ENCODE measurements at regions not wholly inside any gene's neighbourhood (a gene's known extent, or its start where the extent isn't known, plus 50 kb on each side); places are given as distances from the start of the nearest gene placed in this dataset.

DNA sequence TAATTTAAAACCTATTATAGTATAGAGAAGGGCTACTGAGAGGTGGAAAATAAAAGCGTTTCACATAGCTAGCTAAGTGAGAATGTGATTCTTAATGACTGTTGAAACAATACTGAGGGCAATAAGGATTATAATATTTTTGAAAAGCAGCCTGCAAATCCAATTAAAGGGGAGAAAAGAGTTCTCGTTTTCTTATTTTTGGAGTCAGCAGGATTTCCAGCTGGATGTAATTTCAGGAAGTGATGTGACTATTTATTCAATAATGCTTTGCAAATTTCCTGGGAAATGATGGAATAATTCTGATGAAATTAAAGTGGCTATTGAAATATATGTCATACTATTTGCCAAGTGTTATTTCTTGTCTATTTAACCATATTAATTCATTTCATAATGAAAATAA, 279.1 kb downstream of the AEBP2 start:
- Histone ChIP-seq H3K9me3 (ENCODE audit: control insufficient read depth, insufficient read depth, low read length) (no peaks in the 10 kb centered on the region), H3K27me3 (ENCODE audit: control insufficient read depth, insufficient read depth, low read length) (no peaks in the 10 kb centered on the region), H3K4me3 (ENCODE audit: low read depth, low read length) (no peak overlapping the region), H3K27ac (ENCODE audit: low read depth, low read length) (no peak overlapping the region)
- POLR2A ChIA-PET, result no interaction called here
- TF ChIP-seq, protein P1, sequence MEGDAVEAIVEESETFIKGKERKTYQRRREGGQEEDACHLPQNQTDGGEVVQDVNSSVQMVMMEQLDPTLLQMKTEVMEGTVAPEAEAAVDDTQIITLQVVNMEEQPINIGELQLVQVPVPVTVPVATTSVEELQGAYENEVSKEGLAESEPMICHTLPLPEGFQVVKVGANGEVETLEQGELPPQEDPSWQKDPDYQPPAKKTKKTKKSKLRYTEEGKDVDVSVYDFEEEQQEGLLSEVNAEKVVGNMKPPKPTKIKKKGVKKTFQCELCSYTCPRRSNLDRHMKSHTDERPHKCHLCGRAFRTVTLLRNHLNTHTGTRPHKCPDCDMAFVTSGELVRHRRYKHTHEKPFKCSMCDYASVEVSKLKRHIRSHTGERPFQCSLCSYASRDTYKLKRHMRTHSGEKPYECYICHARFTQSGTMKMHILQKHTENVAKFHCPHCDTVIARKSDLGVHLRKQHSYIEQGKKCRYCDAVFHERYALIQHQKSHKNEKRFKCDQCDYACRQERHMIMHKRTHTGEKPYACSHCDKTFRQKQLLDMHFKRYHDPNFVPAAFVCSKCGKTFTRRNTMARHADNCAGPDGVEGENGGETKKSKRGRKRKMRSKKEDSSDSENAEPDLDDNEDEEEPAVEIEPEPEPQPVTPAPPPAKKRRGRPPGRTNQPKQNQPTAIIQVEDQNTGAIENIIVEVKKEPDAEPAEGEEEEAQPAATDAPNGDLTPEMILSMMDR (IDR thresholded peaks at IDR 0.05; ENCODE audit: low read depth, low read length), result no peak
- CTCF ChIA-PET, result interaction anchor here (1.0 kb wide), 1 partner anchor 21 kb away, joined by 3 read pairs; no protein-coding TSS in a partner anchor
- DNase-seq (ENCODE audit: low read depth, low spot score), result no peak

DNA sequence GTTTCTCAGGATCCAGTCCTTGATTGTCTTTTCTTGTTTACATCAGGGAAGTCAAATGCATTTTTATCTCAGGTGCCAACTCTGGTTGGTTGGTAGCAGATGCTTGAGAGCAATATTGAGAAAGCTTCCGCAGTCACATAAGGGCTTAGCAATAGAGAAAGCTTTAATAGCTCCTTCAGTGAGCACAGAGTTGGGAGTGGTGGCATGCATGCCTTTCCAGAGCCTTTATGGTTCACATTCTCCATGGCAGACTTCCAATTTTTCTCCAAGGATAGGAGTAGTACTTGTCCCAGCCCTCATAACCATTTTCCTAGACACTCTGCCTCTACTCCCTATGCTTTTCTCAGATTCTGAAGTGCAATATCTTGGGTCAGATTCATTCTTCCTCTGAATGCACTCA, 280.4 kb downstream of the AEBP2 start:
- Histone ChIP-seq H3K4me3 (ENCODE audit: low read depth, low read length) (no peak overlapping the region), H3K27me3 (ENCODE audit: control insufficient read depth, insufficient read depth, low read length) (no peaks in the 10 kb centered on the region), H3K27ac (ENCODE audit: low read depth, low read length) (no peak overlapping the region), H3K9me3 (ENCODE audit: control insufficient read depth, insufficient read depth, low read length) (no peaks in the 10 kb centered on the region)
- no peak for DNase-seq (ENCODE audit: low read depth, low spot score)
- POLR2A ChIA-PET, result no interaction called here
- CTCF ChIA-PET, result no interaction called here
- TF ChIP-seq, protein P1 (IDR thresholded peaks at IDR 0.05; ENCODE audit: low read depth, low read length), result no peak

DNA sequence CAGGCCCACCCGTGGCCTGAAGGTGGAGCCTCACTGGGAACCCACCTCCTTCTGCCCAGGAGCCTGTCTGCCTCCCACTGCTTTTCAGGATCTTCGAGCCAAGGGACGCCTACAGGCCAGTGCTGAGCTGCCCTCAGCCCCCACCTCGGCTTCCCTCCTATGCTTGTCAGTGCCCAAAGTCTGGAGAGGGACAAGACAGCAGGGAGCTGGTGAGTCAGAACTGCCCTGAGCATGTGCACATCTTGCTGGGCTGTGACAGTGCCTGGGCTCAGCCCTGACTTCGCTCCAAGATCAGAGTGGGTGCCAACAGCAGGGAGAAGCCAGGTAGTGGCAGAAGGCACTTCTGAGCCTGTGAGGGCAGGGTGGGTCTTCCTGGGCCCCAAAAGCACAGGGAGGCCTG, 286.8 kb downstream of the AEBP2 start:
- TF ChIP-seq, protein P1 (IDR thresholded peaks at IDR 0.05; ENCODE audit: low read depth, low read length), result no peak
- CTCF ChIA-PET, result interaction anchor here (3.7 kb wide), 1 partner anchor 13 kb away, joined by 20 read pairs; no protein-coding TSS in a partner anchor
- peaks cover 20% of the 10 kb centered on the region for H3K9me3 ChIP-seq (ENCODE audit: control insufficient read depth, insufficient read depth, low read length)
- H3K27ac ChIP-seq (ENCODE audit: low read depth, low read length), result no peak overlapping the region
- no peak for DNase-seq (ENCODE audit: low read depth, low spot score)
- H3K4me3 ChIP-seq (ENCODE audit: low read depth, low read length), result no peak overlapping the region
- POLR2A ChIA-PET, result no interaction called here
- H3K27me3 ChIP-seq (ENCODE audit: control insufficient read depth, insufficient read depth, low read length), result no peaks in the 10 kb centered on the region

DNA sequence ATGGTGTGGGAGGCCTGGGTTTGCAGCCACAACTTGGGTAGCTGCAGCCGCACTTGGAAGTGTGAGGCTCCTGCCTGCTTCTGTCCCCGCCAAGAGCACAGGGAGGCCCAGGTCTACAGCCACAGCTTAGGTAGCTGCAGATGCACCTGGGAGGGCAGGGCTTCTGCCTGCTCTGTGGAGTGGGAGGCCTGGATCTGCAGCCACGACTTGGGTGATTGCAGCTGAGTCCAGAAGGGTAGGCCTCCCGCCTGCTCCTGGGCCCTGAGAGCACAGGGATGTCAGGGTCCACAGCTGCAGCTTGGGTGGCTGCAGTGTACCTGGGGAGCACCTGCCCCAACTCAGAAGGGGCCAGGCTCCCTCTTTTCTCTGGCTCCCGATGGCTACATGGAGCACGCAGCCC, 287.3 kb downstream of the AEBP2 start:
- no peaks in the 10 kb centered on the region for H3K27me3 ChIP-seq (ENCODE audit: control insufficient read depth, insufficient read depth, low read length)
- H3K4me3 ChIP-seq (ENCODE audit: low read depth, low read length), result no peak overlapping the region
- TF ChIP-seq, protein P1 (IDR thresholded peaks at IDR 0.05; ENCODE audit: low read depth, low read length), result no peak
- H3K27ac ChIP-seq (ENCODE audit: low read depth, low read length), result no peak overlapping the region
- H3K9me3 ChIP-seq (ENCODE audit: control insufficient read depth, insufficient read depth, low read length), result peaks cover 20% of the 10 kb centered on the region
- DNase-seq (ENCODE audit: low read depth, low spot score), result no peak
- ChIA-PET CTCF (no interaction called here), POLR2A (no interaction called here)

DNA sequence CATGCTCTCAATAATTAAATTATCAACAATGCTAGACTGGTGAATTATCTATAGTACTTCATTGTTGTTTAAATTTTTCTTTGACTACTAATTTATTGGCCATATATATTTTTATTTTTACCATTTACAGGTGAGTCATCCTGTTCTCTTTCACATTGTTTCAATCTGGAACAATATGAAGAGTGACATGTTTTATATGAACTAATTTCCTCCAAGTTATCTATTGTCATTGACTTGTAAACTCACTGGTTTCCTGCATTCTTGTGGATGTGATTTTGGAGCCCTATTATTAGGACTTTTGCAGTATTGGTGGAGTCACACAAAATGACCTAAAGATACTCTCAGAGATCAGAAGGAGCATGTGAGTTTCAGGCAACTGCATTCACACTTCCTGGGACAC, 297.7 kb downstream of the AEBP2 start:
- CTCF ChIA-PET, result interaction anchor here (0.9 kb wide), 1 partner anchor 26 kb away, joined by 5 read pairs; no protein-coding TSS in a partner anchor
- no peak for DNase-seq (ENCODE audit: low read depth, low spot score)
- POLR2A ChIA-PET, result no interaction called here

More for the DNA sequence above, 297.7 kb downstream of the AEBP2 start:
- TF ChIP-seq, protein P1 (IDR thresholded peaks at IDR 0.05; ENCODE audit: low read depth, low read length), result no peak
- Histone ChIP-seq H3K27me3 (ENCODE audit: control insufficient read depth, insufficient read depth, low read length) (no peaks in the 10 kb centered on the region), H3K9me3 (ENCODE audit: control insufficient read depth, insufficient read depth, low read length) (no peaks in the 10 kb centered on the region), H3K4me3 (ENCODE audit: low read depth, low read length) (no peak overlapping the region), H3K27ac (ENCODE audit: low read depth, low read length) (no peak overlapping the region)
